WERI-Rb-1 (cell line): ENCODE measurements at regions not wholly inside any gene's neighbourhood (a gene's known extent, or its start where the extent isn't known, plus 50 kb on each side); places are given as distances from the start of the nearest gene placed in this dataset.

Source experiments
- DNase-seq: peaks from one replicate; pipeline ENCODE4 v3.0.0-alpha.2; 2020
- H3K27ac ChIP-seq: fragments of 250-450 bp; sonication (Bioruptor Pico); 2 replicates; pipeline ENCODE4 v1.5.1; 2020; ENCODE audit warnings: mild to moderate bottlenecking, moderate library complexity
- H3K27me3 ChIP-seq: fragments of 250-450 bp; sonication (Bioruptor Pico); 2 replicates; pipeline ENCODE4 v1.5.1; 2021; ENCODE audit warnings: mild to moderate bottlenecking, low read depth, moderate library complexity; ENCODE audit not compliant: insufficient read depth, severe bottlenecking
- H3K36me3 ChIP-seq: fragments of 250-450 bp; sonication (Bioruptor Pico); 2 replicates; pipeline ENCODE4 v1.5.1; 2020; ENCODE audit warnings: mild to moderate bottlenecking, moderate library complexity
- H3K4me3 ChIP-seq: 2 replicates; pipeline ENCODE4 v1.5.1; 2011; ENCODE audit warnings: low read depth, mild to moderate bottlenecking, control low read depth, low read length
- H3K9me3 ChIP-seq: fragments of 250-450 bp; sonication (Bioruptor Pico); 2 replicates; pipeline ENCODE4 v1.5.1; 2021; ENCODE audit warnings: mild to moderate bottlenecking, moderate library complexity; ENCODE audit not compliant: severe bottlenecking
- TF ChIP-seq, protein P1 (sequence below): IDR thresholded peaks from 2 replicates; pipeline ENCODE4 v1.5.1; 2011; ENCODE audit warnings: low read depth, mild to moderate bottlenecking, control low read depth, inconsistent platforms, low read length

GRCh38 chr9:78525986-78526560 lies 229.1 kb downstream of the PSAT1 start:
- H3K27ac ChIP-seq, result no peak overlapping the region
- H3K27me3 ChIP-seq, result no peaks in the 10 kb centered on the region
- no peaks in the 10 kb centered on the region for H3K36me3 ChIP-seq
- no peak for DNase-seq
- TF ChIP-seq, protein P1, sequence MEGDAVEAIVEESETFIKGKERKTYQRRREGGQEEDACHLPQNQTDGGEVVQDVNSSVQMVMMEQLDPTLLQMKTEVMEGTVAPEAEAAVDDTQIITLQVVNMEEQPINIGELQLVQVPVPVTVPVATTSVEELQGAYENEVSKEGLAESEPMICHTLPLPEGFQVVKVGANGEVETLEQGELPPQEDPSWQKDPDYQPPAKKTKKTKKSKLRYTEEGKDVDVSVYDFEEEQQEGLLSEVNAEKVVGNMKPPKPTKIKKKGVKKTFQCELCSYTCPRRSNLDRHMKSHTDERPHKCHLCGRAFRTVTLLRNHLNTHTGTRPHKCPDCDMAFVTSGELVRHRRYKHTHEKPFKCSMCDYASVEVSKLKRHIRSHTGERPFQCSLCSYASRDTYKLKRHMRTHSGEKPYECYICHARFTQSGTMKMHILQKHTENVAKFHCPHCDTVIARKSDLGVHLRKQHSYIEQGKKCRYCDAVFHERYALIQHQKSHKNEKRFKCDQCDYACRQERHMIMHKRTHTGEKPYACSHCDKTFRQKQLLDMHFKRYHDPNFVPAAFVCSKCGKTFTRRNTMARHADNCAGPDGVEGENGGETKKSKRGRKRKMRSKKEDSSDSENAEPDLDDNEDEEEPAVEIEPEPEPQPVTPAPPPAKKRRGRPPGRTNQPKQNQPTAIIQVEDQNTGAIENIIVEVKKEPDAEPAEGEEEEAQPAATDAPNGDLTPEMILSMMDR, result no peak
- H3K9me3 ChIP-seq, result peaks cover 7% of the 10 kb centered on the region
- H3K4me3 ChIP-seq, result no peak overlapping the region

DNA sequence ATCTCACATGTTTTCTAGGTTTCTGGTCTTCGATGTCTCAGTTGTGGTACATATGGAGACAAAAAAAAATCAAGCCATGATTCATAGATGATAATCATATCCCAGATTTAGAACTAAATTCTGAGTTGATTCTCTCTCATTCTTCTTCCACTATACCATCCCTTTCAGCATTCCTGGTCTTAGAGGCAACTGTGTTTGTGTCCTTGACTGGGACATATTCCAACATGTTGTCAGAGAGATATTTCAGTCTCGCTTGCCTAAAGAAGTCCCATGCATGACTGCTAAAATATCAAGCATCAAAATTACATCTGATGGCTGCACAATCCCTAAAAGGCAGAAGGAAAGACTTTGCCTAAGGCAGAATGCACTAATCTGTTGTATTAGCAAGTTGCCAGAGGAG lies 236.6 kb downstream of the PSAT1 start:
- TF ChIP-seq, protein P1, result no peak
- Histone ChIP-seq H3K27ac (no peak overlapping the region), H3K36me3 (no peaks in the 10 kb centered on the region), H3K27me3 (no peaks in the 10 kb centered on the region), H3K4me3 (no peak overlapping the region), H3K9me3 (no peaks in the 10 kb centered on the region)
- DNase-seq, result no peak

DNA sequence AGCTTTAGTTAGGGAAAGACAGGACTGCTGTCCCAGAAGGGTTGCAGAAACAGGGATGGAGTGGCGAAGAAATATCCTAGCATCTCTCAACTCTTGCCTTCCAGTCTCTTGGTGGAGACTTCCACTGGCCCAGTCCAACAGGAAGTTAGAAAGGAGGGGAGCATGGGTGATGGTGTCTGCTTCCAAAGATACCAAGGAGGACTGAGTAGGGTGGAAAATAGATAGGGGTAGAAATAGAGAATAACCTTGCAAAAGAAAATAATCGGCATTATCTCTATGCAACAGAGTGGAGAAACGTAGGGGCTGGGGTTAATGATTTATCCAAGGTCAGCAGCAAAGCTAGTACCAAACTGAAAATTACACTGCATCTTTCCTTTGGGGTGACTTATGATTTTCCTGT lies 242.3 kb downstream of the PSAT1 start:
- Histone ChIP-seq H3K9me3 (no peaks in the 10 kb centered on the region), H3K36me3 (no peaks in the 10 kb centered on the region), H3K27me3 (no peaks in the 10 kb centered on the region), H3K27ac (no peak overlapping the region), H3K4me3 (no peak overlapping the region)
- DNase-seq, result no peak
- TF ChIP-seq, protein P1, result no peak

DNA sequence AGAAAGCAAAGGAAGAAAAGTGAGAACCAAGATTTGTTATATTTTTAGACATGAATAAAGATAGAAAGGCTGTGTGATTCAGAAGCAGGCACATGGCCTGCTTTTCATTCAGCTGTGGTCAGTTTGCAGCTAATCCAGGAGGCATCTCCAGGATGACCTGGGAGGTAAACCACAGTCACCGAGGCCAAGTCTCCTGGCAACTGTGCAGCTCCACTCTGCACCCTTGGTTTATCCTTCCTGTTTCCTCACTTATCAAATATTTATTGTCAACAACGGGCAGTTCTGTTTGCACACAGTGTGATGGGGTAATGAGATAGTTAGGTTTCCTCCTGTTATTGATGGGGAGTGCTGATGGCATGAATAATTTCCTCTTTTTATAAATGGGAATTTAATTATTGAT lies 243.0 kb downstream of the PSAT1 start:
- Histone ChIP-seq H3K36me3 (no peaks in the 10 kb centered on the region), H3K9me3 (no peaks in the 10 kb centered on the region), H3K4me3 (no peak overlapping the region), H3K27me3 (no peaks in the 10 kb centered on the region), H3K27ac (no peak overlapping the region)
- DNase-seq, result no peak
- TF ChIP-seq, protein P1, result no peak

DNA sequence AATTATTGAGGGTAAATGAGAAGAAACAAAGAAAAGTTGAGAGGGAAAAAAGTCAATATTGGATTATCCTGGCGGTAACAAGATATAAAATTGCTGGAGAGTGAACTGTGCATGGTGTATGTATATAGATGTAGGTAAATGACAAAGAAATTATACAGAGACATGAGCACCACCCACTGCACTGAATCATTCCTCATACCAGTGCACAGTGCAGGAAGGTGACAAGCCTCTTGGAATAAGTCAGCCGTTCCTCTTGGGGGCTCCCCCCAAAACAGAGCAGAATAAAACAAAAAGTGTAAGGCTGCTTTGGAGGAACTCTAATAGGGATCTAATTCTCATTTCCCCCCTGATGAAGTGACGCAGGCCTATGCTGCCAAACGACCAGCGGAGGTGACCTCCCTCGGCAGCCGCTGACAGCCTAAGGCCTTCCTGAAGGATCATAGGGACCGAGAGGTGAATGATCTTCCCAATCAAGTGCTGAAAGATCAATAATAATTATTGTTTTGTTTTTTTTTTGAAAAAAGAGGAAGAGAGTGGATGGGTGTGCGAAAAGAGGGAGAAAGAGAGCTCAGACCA lies 245.0 kb downstream of the PSAT1 start:
- no peak overlapping the region for H3K27ac ChIP-seq
- DNase-seq, result no peak
- H3K36me3 ChIP-seq, result no peaks in the 10 kb centered on the region
- no peaks in the 10 kb centered on the region for H3K27me3 ChIP-seq
- no peak overlapping the region for H3K4me3 ChIP-seq
- TF ChIP-seq, protein P1, result no peak
- no peaks in the 10 kb centered on the region for H3K9me3 ChIP-seq
